Glomerular endothelial cell (primary cell): ENCODE measurements at regions not wholly inside any gene's neighbourhood (a gene's known extent, or its start where the extent isn't known, plus 50 kb on each side); places are given as distances from the start of the nearest gene placed in this dataset.
"Not testable (repeated sequence)": the region's sequence is repeated elsewhere in the genome, so short reads cannot be mapped to it uniquely, and the experiment has no call there.

Experiments
- DNase-seq: peaks from one replicate; pipeline ENCODE4 v3.0.0-alpha.2; 2011; ENCODE audit warnings: low read depth, low spot score; ENCODE audit errors: extremely low read depth

DNA sequence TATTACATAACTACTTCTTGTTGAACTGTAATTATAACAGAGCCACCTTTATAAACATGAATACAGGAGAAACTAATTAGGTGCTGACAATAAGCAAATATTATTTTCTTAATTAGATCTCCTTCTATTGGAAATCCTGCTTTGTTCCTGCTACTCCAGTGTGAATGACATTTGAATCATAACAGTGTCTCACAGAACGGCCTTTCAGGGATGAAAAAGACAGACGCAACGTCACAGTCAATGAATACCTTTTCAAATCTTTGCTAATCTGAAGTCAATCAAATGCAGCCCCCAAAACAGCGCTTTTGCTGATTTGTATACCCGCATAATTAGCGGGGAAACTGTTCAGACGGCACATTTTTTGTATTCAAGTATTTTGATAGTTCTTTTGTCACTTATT, 240.4 kb upstream of the CDH8 start:
- DNase-seq: no peak

DNA sequence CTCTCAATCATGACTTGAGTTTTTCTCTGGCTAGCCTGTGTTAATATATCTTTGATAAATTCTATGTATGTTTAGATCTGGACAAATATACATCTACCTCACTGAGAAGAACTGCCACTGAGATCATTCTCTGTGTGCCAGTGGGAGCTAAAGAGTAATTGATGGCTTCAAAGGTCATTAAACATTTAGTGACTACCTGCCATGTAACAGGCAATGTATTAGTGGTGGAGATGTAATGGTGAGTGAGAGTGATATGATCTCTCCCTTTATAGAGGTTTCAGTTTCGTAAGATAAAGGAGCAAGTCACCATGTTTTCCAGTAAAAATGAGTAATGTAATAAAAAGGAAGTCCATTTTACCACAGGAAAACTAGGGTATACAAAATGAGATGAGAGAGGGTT, 235.8 kb upstream of the CDH8 start:
- DNase-seq: no peak

DNA sequence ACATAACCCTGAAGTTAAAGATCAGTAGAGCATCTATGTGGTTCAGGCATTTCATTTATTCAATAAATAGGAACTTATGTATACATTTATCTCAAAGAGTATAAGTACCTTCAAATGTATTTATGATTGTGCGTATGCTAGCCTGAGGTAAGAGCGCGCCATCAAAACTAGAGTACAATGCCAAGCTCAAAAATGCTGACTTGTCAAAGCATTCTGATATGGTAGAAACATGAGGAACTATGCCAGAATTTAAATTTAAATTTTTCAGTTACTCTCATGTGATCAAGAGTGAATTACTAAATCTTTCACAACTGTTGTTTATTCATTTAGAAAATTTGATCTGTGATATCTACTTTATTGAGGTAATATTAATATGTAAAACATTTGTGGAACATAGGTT, 225.5 kb upstream of the CDH8 start:
- DNase-seq: no peak

DNA sequence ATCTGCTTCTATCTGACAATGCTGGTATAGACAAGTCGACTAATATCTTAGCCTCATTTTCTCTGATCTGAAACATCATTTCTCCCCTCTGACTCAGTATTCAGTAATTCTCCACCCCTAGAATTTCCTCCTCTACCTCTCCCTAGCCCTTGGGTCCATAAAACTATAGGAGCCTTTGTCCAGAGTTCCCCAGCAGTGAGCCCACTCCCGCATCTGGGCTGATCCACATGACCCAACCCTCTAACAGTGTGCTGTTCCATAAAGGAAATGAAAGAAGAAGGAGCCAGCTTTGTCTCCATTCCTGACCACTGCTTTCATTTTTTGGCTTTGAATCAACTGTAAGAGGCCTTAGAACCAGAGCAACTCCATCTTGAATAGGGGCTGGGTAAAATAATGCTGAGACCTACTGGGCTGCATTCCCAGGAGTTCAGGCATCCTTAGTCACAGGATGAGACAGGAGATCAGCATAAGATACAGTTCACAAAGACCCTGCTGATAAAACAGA, 222.7 kb upstream of the CDH8 start:
- not testable (repeated sequence) for DNase-seq

DNA sequence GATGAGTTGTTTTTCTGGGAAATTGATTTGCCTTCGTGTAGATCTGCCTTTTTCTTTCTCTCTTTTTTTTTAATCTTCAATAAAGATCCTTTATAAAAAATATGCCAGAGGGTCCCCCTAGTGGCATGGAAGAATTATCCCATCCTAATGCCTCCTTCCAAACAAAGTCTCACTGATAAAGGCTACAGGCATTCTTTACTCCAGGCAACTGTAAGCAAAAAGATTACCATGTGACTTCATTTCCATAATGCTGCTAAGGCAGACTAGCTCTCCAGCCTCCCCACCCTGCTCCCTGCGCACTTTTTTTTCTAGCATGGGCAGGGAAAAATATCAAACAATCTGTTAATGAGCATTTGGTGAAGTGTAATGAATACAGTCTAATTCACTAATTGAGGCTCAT, 220.2 kb upstream of the CDH8 start:
- DNase-seq: no peak

DNA sequence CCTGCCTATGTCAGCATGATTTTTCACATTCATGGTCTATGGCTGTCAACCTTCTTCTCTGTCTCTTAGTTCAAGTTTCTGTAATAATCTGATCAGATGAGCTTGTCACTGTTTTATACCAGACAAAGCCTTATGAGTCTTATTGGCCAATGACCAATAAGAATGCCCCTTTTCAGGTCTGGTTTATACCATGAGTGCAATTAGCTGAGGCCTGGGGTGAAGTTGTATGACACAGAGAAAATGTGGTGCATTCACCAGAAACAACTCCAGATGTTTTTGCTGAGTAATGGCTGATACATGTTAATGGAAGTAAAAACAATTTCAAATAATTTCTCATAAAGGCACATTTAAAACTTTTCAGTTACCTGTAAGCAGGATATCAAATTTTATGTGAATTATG, 218.6 kb upstream of the CDH8 start:
- DNase-seq: no peak

DNA sequence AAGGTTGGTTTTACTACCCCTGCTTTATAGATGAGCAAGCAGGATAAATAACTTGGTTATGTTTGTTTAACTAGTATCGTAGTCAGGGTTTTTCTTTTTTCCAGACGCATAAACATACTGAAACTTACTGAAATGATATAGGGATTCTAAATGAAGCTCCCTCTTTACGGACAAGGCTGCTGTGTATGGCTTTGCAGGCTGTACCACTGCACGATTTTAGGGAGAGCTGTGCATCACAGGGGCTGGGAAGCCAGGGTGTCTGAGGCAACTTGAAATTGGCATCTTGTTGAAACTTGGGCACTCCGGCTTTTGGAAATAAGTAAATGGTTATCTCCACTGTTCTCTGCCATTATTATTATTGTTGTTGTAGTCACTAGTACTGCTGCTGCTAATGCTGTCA, 218.1 kb upstream of the CDH8 start:
- DNase-seq: no peak

DNA sequence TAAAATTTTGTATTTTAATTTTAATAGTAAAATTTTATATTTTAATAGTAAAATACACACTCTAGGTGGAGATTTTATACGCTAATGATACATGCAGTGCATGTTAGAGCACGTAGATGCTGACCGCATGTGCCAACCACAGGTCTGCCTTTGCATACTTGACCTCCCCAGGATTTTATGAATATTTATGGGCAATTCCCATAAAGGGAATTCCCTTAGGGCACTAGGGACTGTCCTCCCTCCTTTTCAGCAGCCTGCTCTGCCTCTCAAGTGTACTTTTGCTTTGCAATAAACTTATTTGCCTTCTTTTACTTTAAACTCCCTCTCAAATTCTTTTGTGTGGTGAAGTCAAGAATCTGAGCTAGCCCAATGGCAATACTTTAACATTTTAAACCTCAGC, 217.7 kb upstream of the CDH8 start:
- no peak for DNase-seq

DNA sequence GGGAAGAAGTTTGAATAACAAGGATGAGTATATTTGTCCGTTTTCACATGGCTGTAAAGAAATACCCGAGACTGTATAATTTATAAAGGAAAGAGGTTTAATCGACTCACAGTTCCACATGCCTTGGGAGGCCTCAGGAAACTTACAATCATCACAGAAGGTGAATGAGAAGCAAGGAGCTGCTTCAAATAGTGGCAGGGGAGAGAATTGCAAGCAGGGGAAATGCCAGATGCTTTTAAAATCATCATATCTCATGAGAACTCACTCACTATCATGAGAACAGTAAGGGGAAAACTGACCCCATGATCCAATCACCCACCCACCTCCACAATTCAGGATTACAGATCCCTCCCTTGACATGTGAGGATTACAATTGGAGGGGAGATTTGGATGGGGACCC, 212.8 kb upstream of the CDH8 start:
- no peak for DNase-seq

DNA sequence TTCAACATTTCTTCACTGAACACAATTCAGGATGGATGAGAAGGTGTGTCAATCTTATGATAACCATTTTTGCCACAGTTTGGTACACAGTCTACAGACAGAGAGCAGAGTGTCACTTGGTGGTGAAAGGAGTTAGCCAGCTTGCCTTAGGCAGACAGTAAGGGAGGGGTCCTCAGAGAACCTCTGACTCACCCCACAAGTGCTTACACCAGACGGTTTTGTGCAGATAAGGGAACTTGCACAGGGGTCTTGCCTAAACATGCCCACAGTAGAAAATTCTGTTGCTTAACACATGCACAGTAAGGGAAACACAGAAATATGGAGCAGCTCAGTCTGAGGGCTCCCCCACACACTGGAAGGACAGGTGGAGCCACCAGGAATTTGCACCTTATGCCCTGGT, 204.5 kb upstream of the CDH8 start:
- no peak for DNase-seq

DNA sequence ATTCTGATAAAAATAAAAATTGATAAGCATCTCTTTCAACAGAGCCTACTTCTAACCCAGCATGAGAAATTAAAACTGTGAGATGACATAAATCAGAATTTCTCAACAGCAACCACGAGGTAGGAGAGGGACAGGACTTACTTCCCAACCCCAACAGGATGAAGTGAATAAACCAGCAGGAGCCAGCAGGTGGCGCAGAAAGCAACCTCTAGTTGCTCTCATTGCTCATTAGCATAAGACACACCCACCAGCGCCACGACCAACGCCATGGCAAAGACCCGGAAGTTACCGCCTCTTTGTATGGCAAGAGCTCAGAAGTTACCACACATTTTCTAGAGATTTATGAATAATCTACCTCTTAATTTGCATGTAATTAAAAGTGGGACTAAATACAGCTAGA, 189.4 kb upstream of the CDH8 start:
- DNase-seq: no peak

DNA sequence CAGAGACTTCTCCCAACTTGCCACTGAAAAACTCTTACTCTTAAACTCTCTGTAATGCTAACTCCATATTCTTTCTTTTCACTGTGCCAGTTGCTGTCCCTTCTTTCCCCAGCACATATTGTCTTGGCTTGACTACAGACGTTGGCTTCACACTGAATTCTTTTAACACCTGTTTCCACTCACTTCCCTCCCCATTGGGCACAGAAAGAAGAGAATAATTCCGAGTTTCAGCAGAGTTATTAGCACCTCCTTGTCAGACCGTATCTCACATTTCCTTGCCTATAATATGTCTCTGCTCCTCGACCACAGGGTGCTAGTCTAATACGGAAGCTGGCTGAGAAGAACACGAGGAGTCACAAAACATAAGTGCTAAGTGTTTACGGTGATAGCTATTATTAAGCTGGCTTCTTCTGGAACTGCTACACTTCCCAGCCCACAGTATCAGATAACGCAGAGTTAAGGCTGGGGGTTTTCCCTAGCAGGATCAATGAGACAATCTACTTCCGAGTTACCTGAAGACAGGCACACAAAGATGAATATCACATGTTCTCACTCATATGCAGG, 188.5 kb upstream of the CDH8 start:
- no peak for DNase-seq

DNA sequence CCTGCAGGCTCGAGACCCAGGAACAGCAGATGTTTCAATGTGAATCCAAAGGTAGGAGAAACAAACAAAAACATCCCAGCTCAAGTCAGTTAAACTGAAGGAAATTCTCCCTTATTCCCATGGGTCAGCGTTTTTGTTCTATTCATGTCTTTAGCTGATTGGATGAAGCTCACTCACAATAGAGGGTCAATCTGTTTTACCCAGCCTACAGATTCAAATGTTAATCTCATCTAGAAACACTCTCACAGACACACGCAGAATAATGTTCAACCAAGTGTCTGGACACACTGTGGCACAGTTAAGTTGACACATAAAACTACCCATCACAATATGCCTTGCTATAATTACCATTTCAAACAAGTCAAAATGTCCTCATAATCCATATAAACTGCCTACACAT, 180.6 kb upstream of the CDH8 start:
- DNase-seq: no peak

DNA sequence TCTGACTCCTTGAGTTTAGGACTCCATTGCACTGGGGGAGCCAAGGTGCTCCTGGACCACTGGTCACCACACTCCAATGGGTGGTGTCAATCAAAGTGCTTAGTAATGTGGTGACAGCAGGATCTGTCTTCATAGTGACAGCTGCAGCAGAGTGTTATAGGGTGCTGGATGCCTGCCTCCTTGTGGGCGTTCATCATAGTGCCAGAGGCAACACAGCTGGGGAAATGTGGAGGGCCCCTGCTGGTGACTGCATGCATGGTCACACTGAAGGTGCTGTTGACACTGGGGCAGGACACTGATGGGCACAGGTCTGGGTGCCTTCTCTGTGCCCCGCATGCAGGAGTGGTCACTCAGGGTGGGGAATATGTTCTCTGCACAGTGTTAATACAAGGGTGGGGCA, 177.5 kb upstream of the CDH8 start:
- no peak for DNase-seq

DNA sequence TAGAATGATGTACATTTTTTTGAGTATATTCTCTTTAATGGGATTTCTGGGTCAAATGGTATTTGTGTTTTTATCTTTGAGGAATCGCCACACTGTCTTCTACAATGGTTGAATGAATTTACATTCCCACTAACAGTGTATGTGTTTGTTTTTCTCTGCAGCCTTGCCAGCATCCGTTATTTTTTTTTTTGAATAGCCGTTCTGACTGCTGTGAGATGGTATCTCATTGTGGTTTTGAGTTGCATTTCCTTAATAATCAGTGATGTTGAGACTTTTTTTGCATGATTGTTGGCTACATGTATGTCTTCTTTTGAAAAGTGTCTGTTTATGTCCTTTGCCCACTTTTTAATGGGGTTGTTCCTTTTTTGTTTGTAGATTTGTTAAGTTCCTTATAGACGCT, 172.7 kb upstream of the CDH8 start:
- no peak for DNase-seq

DNA sequence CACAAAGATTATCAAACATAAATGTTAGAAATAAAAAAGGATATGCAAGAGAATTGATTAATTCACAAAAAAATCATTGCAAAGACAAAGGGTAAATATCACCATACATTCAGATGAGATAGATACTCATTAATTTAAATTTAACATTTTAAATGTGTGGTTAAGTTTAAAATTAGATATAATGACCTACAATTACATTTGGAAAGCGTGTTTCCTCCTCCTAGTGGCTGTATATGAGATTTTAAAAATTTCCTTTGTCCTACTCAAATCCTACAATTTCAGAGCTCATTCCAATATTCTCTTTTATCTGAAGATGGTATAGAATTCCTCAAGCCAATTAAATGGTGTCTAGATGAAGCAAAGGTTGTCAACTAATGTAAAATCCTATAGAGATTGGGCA, 169.2 kb upstream of the CDH8 start:
- DNase-seq: no peak

DNA sequence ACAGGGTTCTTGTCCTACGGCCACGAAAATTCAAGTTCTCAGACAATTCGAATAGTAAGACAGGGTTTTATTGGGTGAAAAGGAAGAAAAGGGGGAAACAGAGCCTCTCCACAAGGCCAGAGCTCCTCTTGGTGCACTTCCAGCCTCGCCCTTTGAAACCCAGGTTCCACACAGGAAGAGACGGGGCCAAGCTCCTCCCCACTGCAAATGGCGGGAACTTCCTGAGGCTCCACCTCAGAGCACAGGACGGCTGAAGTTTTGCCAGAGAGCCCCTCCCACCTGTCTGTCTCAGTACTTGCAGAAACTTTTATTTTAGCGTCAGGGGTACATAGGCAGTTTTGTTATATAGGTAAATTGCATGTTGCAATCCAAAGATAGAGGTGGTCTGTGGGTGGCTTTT, 165.7 kb upstream of the CDH8 start:
- DNase-seq: no peak

DNA sequence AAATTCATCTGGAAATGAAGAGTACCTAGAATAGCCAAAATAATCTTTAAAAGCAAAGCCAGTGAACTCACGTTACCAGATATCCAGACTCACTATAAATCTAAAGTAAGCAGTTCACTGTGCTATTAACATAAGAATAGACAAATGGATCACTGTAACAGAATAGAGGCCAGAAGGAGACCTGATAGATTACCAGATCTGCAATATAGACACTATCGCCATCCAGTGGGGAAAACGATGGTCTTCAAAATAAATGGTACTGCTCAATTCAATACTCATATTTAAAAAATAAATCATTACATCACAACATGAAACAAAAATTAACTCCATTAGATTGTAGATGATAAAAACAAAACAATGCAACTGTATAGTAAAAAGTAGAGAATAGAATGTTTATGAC, 158.6 kb upstream of the CDH8 start:
- DNase-seq: no peak

DNA sequence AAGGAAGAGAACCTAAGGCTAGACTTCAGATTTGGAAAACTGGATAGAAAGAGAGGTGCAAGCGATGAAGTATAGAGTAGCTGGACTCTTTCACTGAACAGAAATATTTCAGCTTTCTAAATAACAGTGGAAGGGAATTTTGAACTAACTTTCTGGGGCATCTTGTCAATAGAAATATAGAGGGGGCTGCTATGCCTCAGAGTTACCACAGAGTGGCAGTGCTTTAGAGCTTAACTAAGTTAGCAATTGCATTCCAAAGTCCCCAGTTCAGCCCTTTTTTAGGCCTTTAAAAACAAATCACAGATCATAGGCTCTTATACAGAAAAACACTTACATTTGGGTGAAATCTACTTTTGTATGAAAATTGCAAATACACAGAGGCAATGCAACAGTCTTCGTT, 154.2 kb upstream of the CDH8 start:
- no peak for DNase-seq

DNA sequence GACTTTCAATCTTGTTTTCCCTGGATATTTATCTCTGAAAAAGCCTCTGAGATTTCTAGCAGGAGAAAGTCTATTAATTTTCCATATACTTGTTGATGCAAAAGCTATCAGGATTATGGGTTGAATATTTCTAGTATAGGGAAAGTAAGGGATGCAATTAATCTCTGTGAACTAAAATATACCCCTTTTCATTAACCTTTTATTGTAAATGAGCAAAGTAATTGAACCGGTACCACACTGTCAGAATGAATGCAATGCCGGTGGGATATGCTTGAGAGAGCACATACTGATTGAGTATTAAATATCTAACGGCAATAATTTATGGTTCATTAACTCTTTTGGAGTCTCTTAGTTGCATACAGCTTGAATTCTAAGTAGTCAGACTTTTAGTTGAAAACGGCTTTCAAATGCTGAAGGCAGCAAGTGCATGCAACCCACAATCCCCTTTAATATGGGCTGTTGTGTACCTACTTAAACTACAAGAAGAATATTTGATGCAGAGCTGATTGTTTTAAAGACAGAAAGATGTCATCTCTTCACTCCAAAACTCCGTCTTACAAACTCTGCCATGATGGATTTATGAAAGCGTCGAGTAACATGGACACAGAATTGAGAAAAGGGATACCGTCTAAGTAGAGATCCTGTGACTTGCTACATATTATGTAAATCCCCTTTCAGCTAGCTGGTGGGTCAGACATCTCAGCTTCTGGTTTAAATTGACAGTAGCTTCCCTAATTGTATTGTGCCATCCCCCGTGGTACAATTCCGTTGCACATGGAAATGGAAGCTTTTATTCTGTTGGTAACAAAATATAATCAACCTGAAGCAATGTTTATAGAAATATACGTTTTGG, 141.3 kb upstream of the CDH8 start:
- DNase-seq: no peak

DNA sequence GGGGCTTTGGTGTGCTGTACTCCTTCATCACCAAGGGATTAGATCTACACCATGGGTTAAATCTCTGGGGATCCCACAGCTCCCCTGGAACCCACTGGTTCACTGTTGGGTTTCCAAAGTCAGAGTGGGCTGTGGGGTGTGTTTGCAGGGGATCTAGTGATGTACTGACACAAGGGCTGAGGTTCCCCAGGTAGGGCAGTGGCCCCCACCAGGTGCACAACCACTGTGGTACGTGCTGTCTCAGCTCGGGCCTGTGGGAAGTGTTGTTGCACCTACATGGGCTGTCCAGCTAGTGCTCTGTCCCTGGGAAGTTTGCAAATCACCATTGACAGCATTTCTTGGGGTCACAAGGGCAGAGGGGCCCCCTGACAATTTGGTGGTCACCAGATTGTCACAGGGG, 134.4 kb upstream of the CDH8 start:
- DNase-seq: no peak

DNA sequence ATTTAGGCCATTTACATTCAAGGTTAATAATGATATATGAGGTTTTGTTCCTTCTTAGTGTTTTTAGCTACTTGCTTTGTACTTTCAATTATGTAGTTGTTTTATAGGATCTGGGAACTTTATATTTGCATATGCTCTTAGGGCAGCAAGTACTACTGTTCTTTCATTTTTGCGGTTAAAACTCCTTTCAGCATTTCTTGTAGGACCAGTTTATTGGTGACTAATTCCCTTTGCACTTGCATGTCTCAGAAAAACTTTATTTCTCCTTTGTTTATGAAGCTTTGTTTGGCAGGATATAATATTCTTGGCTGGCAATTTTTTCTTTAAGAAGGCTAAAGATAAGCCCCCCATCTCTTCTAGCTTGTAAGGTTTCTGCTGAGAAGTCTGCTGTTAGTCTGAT, 131.3 kb upstream of the CDH8 start:
- no peak for DNase-seq

DNA sequence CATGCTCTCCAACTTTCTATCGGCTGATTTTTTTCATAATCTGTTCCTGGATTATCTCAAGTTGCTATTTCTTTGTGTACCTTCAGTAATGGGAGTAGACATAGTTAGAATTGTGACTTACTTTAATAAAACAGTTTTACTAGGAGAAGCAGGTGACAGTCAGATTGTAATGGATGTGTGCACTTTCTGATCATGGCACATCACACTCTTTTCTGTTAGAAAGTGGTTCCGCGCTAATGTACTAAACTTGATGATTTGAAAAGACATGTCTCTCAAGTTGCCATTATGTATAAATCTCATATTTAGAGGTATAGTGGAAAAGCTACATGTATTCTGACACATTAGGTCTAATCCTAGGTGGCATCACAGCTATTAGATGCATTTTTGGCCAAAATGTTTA, 121.3 kb upstream of the CDH8 start:
- DNase-seq: no peak
